Left colon (tissue), 2 donors: ENCODE measurements at regions not wholly inside any gene's neighbourhood (a gene's known extent, or its start where the extent isn't known, plus 50 kb on each side); places are given as distances from the start of the nearest gene placed in this dataset.

Experiments used
- ATAC-seq: fragments of 200-7000 bp; cut with Tn5 transposase; one replicate; pipeline ENCODE4 v1.9.1; 2020; ENCODE audit warnings: mild to moderate bottlenecking, moderate library complexity
- DNase-seq, 2 donors: peaks; one replicate each; pipeline ENCODE4 v3.0.0-alpha.2; 2020
- intact Hi-C, 2 donors: fragments of 100-400 bp; cut with DNase I in 1 of 2; cut with micrococcal nuclease in 1 of 2; formaldehyde crosslinking; loops; one replicate each; pipeline versions ENCODE4 v1.11.2 to v1.14.0; 2022; cut with DNase I, micrococcal nuclease
- donor health status: DM: no; HTN: no; CAD: no.
- donor health status: DM: yes; HTN: yes; CAD: no.

- ATAC-seq = no peak
- no peak for DNase-seq
- intact Hi-C loops = no loop called here
Observed at GRCh38 chr21:14767192-14767852, 221.2 kb upstream of the SAMSN1 start.

DNA sequence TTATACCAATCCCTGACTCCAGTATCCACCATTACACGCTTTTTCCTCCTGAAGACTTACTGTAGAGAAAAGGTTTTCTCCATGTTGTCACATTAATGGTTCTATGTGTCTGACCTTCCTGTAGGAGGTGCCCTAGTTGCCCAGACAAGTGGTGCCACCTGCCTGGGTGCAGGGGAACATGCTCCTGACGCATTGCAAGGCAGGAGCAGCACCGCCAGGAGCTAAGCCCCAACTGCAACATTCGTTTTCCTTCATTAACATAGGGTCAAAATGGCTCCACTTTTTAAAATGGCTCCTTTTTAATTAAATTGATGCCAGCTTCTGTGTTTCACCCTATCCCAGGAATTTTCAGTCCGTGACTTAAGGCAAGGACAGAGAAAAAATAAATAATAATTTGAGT, 220.1 kb upstream of the SAMSN1 start:
- DNase-seq (no peak), ATAC-seq (no peak)
- intact Hi-C loops = no loop called here

DNA sequence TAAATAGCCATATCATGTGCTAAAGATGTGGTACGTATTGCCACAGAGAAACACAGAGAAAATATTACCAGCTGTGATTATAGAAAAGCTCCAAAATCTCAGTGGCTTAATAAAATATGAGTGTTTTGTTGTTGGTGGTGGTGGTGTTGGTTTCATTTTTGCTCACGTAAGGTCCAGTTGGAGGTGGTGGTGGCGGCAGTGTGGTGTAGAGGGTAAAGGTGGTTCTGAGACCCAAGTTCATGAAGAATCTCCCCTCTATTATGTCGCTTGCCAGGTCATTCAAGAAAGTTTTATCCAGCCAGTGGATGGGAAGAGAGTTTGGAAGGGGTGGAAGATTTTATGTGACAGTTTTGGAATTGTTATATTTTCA, 217.6 kb upstream of the SAMSN1 start:
- DNase-seq (no peak), ATAC-seq (no peak)
- intact Hi-C loops = no loop called here

DNA sequence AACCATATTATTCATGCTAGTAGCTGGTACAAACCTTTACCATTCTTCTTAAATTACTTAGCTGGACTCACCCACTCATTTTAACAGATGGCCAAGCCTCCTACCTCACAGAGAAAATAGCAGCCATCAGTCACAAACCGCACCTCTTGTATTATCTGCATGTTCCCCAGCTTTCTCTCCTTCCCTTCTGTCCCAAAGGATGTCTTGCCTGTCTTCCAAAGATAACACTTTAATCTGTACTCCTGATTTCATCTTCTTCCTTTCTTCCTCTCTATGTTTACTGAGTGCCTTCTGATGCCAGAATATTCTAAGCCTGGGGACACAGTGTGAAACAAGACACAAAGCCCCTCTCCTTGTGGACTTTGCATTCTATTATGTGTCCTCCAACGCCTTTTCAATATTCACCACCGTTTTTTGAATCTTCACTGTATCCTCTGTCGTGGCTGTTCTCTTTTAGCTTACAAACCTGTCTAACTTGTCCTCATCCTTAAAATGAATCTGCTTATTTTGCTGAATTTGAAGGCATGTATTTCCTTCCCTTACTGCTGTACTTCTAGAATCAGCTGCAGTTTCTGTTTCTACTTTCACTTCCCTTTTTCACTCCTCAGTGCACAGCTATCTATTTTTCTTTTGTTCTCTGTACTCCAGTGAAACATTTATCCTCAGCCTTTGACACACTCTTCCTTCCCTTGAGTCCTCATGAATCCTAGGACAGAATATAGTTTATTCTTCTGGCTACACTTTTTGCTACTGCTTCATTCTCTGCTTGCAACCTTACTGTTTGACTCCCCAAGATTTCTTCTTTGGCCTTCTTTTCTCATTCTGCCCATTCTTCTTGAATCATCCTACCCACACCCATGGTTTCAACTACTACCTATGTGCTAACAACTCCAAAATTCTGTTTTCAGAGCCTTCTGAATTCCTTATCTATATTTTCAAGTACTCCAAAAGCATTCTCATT, 216.9 kb upstream of the SAMSN1 start:
- intact Hi-C loops = no loop called here
- DNase-seq = no peak
- ATAC-seq = peak; percentile 82

DNA sequence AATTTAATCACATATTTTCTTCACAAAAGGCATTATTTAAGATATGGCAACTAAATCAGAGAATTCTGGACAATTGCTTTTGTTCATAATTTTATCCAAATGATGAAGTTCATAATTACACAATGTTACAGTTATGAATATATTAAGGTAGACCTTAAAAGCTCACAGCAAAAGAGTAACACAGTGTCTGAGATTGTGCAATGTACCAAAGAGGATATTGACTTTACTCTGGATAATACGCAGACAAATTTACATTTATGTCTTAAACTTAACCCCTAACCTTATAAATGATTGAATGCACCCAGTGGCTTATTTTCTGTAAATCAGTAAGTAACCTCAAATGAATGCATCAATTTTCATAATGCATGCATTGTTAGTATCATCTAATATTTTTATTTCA, 216.2 kb upstream of the SAMSN1 start:
- no peak for ATAC-seq
- intact Hi-C loops = no loop called here
- no peak for DNase-seq

- no peak for ATAC-seq
- intact Hi-C loops = no loop called here
- DNase-seq = no peak
Observed at GRCh38 chr21:14759285-14759684, 213.2 kb upstream of the SAMSN1 start.

DNA sequence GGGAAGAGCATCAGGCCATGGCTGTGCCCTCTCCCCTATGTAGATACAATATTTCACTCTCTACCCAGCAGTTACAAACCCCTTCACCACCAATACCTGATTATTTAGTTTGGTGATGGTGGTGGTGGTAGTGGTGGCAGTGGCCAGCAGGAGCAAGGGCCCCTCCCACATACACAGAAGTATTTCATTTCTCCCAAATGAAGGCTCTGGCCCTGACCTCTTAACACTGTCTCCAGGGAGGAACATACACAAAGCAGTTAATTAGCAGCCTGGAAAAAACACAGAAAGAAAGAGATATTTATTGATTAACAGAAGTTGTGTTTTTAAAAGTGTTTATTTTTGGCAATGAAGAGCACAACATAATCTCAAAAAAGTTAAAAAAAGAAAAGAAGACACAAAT, 212.7 kb upstream of the SAMSN1 start:
- ATAC-seq (no peak), DNase-seq (no peak)

DNA sequence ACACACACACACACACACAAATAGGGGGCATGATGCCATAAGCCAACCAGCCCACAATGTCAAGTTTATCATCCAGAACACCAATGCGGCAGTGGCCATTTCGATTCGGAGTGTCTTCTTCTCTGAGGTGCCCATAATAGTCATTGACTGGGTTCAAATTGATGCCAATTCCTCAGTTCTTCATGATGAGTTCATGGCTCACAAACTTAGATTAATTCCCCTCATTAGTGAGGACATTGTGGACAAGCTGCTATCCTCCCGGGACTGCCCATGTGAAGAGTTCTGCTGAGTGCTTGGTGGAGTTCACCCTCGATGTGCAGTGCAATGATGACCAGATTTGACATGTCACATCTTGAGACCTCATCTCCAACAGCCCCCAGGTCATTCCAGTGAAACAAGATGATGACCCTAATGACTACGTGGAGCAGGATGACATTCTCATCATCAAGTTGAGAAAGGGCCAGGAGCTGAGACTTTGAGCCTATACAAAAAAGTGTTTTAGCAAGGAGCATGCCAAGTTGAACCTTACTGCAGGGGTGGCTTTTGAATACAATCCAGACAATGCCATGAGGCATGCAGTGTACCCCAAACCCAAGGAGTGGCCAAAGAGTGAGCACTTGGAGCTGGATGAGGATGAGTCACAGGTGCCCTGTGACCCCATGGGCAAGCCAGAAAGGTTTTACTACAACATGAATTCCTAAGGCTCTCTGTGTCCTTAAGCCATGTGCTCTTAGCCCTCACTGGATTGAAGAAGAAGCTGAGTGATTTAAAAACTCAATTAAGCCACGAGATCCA, 211.6 kb upstream of the SAMSN1 start:
- DNase-seq = no peak
- intact Hi-C loops = no loop called here
- no peak for ATAC-seq

More for the DNA sequence above, 212.7 kb upstream of the SAMSN1 start:
- intact Hi-C loops = no loop called here

- no peak for ATAC-seq
- DNase-seq = no peak
- intact Hi-C loops = no loop called here
Observed at GRCh38 chr21:14755086-14755485, 209.0 kb upstream of the SAMSN1 start.

DNA sequence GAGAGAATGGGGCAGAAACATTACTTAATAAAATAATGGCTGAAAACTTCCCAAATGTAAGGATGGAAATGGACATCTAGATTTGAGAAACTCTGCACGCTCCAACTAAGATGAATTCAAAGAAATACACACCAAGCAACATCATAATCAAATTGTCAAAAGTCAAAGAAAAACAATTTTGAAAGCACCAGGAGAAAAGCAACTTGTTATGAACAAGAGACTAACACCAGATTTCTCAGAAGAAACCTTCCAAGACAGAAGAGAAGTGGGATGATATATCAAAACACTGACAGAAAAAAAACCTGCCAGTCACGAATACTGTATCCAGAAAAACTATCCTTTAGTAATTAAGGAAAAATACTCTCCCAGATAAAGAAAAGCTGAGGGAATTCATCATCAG, 208.6 kb upstream of the SAMSN1 start:
- ATAC-seq = no peak
- intact Hi-C loops = no loop called here
- DNase-seq = no peak

DNA sequence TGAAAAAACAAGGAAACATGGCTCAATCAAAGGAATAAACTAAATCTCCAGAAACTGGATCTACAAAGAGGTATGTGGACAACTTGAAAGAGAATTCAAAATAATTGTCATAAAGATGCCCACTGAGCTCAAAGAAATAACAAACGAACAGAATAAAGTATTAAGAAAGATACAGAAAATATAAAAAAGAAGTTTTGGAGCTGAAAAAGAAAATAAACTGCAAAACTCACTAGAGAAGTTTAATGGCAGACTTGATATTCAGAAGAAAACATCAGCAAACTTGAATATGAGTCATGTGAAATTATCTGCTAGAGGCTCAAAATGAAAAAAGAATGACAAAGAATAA, 208.1 kb upstream of the SAMSN1 start:
- intact Hi-C loops = no loop called here
- DNase-seq (no peak), ATAC-seq (no peak)

DNA sequence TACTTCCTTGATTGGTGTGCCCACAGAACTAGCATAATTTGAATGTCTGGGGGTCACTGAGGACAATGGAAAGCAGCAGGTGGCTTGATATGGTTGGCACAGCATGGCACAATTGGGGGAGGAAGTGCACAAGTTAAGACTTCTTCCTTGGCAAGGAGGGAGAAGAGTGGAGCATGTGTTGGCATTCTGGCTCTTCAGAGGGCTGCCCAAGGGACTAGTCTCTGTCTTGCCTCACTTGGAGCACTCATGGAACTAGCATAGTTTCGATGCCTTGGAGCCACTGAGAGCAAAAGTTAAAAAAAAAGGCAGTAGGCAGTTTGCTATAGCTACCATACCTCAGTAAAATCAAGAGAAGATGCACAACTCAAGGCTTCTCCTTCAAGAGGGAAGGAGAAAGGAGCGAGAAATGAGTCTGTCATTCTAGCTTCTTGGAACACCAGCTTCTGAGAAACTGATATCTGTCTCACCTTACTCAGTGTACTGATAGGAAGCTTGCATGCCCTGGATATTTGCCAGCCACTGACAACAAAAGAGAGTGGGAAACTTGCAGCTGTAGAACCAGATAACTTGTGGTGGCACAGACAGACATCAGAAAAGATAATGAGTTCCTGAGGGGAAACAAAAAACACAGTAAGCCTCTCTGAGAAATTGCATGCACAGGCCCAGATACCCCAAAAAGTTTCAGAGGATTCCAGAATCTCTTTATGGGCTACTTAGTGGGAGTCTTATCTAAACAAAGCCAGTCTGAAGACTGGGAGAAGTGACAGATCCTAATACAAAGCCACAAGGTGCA, 207.5 kb upstream of the SAMSN1 start:
- peak in 1 of 2 donors; percentile 16 for DNase-seq
- intact Hi-C loops = no loop called here
- ATAC-seq = peak; percentile 42

GRCh38 chr21:14753069-14753465, 207.0 kb upstream of the SAMSN1 start:
- ATAC-seq (peak; percentile 86), DNase-seq (no peak)
- intact Hi-C loops = no loop called here

DNA sequence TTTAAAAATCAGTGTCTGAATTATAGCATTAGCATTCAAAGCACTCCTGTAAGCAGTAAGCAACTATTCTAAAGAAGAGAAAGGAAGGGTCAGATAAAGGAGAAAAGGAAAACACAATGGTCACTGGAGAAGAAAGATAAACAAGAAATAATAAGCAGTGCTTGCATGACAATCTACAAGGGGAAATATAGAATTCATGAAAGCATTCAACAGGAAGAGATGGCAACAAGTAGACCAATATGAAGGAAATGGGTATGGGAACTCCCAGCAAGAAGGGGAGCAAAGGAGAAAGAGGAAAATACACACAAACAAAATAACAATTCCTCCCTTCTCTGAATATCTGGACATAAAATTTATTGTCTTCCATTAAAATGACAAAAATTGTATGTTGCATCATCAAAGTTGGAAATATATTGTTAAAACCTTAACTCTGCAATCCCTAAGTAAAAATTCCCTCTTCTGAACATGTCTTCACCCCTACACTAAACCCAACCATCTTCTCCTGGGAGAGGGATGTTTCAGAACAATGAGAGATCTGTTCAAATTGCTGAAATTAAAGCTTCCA, 206.3 kb upstream of the SAMSN1 start:
- intact Hi-C loops = no loop called here
- DNase-seq = no peak
- ATAC-seq = peak; percentile 18

GRCh38 chr21:14751602-14752344, 205.7 kb upstream of the SAMSN1 start:
- ATAC-seq = peak; percentile 86
- intact Hi-C loops = no loop called here

GRCh38 chr21:14751011-14751410, 204.9 kb upstream of the SAMSN1 start:
- intact Hi-C loops = no loop called here
- no peak for ATAC-seq
- DNase-seq = no peak

More at GRCh38 chr21:14751602-14752344, 205.7 kb upstream of the SAMSN1 start:
- DNase-seq = no peak

DNA sequence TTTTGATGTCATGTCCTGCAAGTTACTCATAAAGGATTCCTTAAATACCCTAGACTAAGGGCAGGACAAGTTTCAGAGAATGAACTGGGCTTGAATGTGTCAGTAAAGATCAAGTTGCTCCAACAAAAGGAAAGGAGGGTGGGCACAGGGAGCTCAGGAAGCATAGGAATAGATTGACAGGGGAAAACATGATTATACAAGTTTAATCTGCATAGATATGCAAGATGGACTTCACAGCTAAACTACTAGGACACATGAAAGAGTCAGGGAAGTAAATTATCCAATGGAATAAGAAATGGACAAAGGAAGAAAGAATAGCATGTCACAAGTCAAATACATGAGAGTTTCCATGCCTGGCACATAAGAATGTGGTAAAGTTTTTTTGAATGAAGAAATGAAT, 203.9 kb upstream of the SAMSN1 start:
- DNase-seq = no peak
- ATAC-seq = no peak
- intact Hi-C loops = no loop called here

DNA sequence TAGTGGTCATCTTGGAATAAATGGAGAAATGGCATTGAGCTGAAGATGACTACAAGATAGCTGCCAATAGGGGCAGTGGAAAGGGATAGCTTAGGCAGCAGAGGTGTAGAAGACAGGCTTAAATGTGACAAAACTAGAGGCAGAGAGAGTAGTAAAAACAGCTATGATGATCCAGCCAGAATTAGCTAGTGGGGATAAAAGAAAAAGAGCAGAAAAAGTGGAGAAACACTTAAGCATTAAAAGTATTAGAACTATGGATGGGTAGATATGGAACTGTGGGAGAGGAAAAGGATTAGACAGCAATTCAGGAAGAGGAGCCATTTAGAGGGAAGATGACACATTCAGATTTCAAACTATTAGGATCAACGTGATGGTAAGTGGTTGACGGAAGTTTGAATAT, 202.5 kb upstream of the SAMSN1 start:
- ATAC-seq (no peak), DNase-seq (no peak)

More for the DNA sequence above, 202.5 kb upstream of the SAMSN1 start:
- intact Hi-C loops = no loop called here
